Tibial artery (tissue), 4 donors: ENCODE measurements at regions not wholly inside any gene's neighbourhood (a gene's known extent, or its start where the extent isn't known, plus 50 kb on each side); places are given as distances from the start of the nearest gene placed in this dataset.

Experiments
- DNase-seq, 2 donors: peaks; one replicate each; pipeline ENCODE4 v3.0.0-alpha.2; 2019
- H3K27ac ChIP-seq, 2 donors: fragments of 200-600 bp; sonication (generic) in 1 of 2; 1 replicate in 1 of 2; 2 replicates in 1 of 2; pipeline ENCODE4 v1.5.1; 2018 to 2019; ENCODE audit warnings: mild to moderate bottlenecking in 1 of 2
- H3K27me3 ChIP-seq, 2 donors: fragments of 200-600 bp; sonication (generic) in 1 of 2; one replicate each; pipeline versions ENCODE4 v1.5.1 to v1.6.0; 2016 to 2019
- H3K36me3 ChIP-seq, 3 donors: fragments of 200-600 bp; sonication (generic) in 2 of 3; one replicate each; pipeline ENCODE4 v1.5.1; 2016 to 2019; ENCODE audit warnings: mild to moderate bottlenecking in 2 of 3
- H3K4me1 ChIP-seq, 4 donors: fragments of 200-600 bp; sonication (generic) in 2 of 4; 1 replicate in 3 of 4; 2 replicates in 1 of 4; pipeline ENCODE4 v1.5.1; 2016 to 2019
- H3K4me3 ChIP-seq, 2 donors: fragments of 200-600 bp; sonication (generic) in 1 of 2; 1 replicate in 1 of 2; 2 replicates in 1 of 2; pipeline ENCODE4 v1.5.1; 2018 to 2019; ENCODE audit warnings: mild to moderate bottlenecking in 2 of 2
- H3K9me3 ChIP-seq, 3 donors: fragments of 200-600 bp; sonication (generic) in 1 of 3; one replicate each; pipeline ENCODE4 v1.5.1; 2016 to 2019
- intact Hi-C: fragments of 100-400 bp; cut with DNase I; formaldehyde crosslinking; loops from one replicate; pipeline ENCODE4 v1.15.0; 2023; ENCODE audit warnings: low total_unique reads
- TF ChIP-seq, protein P1 (sequence below), 2 experiments: fragments of 200-600 bp in 1 of 2; fragments of 450-650 bp in 1 of 2; IDR thresholded peaks; one replicate each; pipeline ENCODE4 v1.5.1; 2017 to 2019; ENCODE audit warnings: antibody characterized with exemption in 2 of 2, mild to moderate bottlenecking in 1 of 2, moderate library complexity in 1 of 2

DNA sequence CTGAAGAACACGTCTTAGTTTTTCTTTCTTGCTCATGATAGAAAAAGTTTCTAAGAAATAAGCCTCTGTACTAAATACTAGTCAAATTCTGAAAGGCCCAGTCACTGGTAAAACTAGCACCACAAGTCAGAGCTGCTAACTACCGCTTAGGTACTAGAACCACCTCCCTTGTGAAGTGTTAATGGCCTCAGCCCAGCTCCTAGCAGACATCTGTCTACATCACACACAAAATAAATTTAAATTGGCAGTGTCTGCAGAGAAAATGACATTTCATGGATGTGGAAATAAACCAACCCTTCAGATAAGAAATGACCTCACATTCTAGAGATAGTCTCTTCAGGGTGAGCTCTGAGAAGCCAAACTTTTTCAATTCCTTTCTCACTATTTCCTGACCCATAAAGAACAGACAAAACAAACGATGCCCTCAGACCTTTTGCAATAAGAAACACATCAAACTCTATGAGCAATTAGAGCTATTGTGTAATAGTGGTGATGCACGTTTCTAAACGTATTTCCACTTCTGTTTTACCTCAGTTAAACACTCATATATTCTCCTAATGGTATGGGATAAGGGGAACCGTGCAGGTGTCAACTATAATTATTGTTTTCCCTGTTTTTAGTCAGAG, 70.3 kb upstream of the DSG1 start:
- Histone ChIP-seq H3K36me3 (no peaks in the 10 kb centered on the region), H3K9me3 (no peaks in the 10 kb centered on the region), H3K4me1 (peaks cover 0 to 13% (median 0%) of the 10 kb centered on the region in 4 donors), H3K4me3 (no peak overlapping the region), H3K27me3 (no peaks in the 10 kb centered on the region), H3K27ac (no peak overlapping the region)
- no peak for DNase-seq
- intact Hi-C loops: no loop called here
- TF ChIP-seq, protein P1, sequence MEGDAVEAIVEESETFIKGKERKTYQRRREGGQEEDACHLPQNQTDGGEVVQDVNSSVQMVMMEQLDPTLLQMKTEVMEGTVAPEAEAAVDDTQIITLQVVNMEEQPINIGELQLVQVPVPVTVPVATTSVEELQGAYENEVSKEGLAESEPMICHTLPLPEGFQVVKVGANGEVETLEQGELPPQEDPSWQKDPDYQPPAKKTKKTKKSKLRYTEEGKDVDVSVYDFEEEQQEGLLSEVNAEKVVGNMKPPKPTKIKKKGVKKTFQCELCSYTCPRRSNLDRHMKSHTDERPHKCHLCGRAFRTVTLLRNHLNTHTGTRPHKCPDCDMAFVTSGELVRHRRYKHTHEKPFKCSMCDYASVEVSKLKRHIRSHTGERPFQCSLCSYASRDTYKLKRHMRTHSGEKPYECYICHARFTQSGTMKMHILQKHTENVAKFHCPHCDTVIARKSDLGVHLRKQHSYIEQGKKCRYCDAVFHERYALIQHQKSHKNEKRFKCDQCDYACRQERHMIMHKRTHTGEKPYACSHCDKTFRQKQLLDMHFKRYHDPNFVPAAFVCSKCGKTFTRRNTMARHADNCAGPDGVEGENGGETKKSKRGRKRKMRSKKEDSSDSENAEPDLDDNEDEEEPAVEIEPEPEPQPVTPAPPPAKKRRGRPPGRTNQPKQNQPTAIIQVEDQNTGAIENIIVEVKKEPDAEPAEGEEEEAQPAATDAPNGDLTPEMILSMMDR (IDR thresholded peaks at IDR 0.05): no peak

DNA sequence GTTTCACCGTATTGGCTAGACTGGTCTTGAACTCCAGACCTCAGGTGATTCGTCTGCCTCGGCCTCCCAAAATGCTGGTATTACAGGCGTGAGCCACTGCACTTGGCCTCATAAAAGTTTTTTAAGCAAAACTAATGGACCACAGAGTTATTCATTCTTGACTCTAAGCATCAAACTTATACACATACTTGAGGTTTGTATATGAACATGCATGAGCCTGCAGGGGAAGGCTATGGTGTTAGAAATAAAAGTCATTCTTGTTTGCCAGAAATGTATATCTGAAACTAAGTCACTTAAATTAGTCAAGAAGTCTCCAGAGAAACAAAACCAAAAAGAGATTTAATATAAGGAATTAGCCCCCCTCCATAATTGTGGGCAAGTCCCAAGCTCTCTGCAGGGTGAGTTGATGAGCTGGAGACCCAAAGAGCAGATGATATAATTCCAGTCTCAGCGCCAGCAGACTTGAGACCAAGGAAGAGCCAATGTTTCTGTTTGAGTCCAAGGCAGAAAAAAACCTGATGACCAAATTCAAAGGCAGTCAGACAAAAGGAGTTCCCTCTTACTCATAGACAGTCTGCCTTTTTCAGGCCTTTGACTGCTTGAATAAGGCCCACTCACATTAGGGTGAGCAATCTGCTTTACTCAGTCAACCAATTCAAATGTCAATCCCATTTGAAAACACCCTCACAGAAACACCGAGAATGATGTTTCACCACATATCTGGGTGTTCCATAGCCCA, 69.0 kb upstream of the DSG1 start:
- Histone ChIP-seq H3K4me3 (no peak overlapping the region), H3K9me3 (no peaks in the 10 kb centered on the region), H3K27ac (no peak overlapping the region), H3K4me1 (peaks cover 0 to 13% (median 0%) of the 10 kb centered on the region in 4 donors), H3K36me3 (no peaks in the 10 kb centered on the region), H3K27me3 (no peaks in the 10 kb centered on the region)
- no peak for DNase-seq
- TF ChIP-seq, protein P1 (IDR thresholded peaks at IDR 0.05): no peak
- intact Hi-C loops: no loop called here

DNA sequence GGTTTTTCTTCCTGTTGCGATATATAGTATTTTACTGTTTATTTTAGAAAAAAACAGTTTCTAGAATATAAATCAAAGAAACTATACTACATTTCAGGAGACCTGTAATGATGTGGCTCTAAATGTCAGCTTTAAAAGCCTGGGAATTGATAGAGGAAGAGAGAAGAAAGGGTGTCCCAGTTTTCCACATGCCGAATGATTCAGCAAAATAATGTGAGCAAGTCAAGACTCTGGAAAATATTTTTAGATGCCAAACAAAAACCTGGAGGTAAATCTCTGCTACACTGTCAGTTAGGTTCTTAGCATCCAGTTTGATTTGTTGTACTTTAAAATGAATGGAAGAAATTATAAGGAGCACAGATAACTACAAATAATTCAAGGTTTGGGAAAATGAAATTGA, 67.1 kb upstream of the DSG1 start:
- peaks cover 0 to 13% (median 0%) of the 10 kb centered on the region in 4 donors for H3K4me1 ChIP-seq
- DNase-seq: no peak
- H3K27ac ChIP-seq: no peak overlapping the region
- H3K9me3 ChIP-seq: no peaks in the 10 kb centered on the region
- no peaks in the 10 kb centered on the region for H3K27me3 ChIP-seq
- no peaks in the 10 kb centered on the region for H3K36me3 ChIP-seq
- intact Hi-C loops: no loop called here
- TF ChIP-seq, protein P1 (IDR thresholded peaks at IDR 0.05): no peak
- H3K4me3 ChIP-seq: no peak overlapping the region

DNA sequence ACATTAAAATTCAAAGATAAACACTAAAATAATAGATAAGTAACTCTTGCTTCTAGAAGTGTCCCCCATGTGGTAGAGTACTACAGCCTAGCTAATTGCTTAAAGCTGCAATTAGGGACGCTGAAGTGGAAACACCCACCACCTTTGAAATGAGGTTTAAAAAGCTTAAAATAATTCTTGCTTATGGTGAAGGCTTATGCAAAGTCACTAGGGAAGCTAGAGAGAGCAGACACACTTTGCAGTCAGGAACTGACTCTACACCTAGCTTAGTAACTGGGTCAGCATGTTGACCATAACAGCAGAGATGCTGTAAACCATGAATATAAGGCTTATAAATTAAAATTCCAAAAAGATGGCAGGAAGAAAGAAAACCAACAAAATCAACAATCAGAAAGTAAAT, 65.4 kb upstream of the DSG1 start:
- Histone ChIP-seq H3K27ac (no peak overlapping the region), H3K4me1 (peaks cover 0 to 13% (median 0%) of the 10 kb centered on the region in 4 donors), H3K36me3 (no peaks in the 10 kb centered on the region), H3K9me3 (no peaks in the 10 kb centered on the region), H3K4me3 (no peak overlapping the region), H3K27me3 (no peaks in the 10 kb centered on the region)
- intact Hi-C loops: no loop called here
- DNase-seq: no peak
- TF ChIP-seq, protein P1 (IDR thresholded peaks at IDR 0.05): no peak

DNA sequence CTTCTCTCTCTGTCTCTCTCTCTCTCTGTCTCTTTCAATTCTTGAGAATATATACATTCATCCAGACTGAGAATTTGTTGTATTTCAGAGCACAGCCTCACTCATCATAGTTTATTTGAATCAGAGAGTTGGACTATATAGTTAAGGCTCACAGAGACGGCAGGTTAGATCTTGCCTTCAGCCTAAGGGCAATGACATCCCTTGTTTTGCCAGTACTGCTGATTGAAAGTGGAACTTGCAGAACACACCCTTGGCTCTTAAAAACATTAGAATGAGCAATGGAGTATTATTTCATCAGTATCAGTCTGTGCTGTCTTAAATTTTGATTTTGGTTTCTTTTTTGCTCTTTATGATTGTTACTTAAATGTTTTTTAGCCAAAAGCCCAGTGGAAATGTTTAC, 62.0 kb upstream of the DSG1 start:
- intact Hi-C loops: no loop called here
- TF ChIP-seq, protein P1 (IDR thresholded peaks at IDR 0.05): no peak
- Histone ChIP-seq H3K36me3 (no peaks in the 10 kb centered on the region), H3K4me1 (peaks cover 0 to 10% (median 0%) of the 10 kb centered on the region in 4 donors), H3K27ac (no peak overlapping the region), H3K27me3 (no peaks in the 10 kb centered on the region), H3K4me3 (no peak overlapping the region), H3K9me3 (no peaks in the 10 kb centered on the region)
- no peak for DNase-seq
